Activated CD4-positive, CD25-positive, alpha-beta regulatory T cell treated with anti-CD3 and anti-CD28 coated beads, Interleukin-2, amount 50 U/mL, for 16 hours (primary cell): ENCODE measurements at regions not wholly inside any gene's neighbourhood (a gene's known extent, or its start where the extent isn't known, plus 50 kb on each side); places are given as distances from the start of the nearest gene placed in this dataset.
A peak's percentile ranks its signal among the peaks of the same experiment; 100 is the strongest.

Experiments used
- DNase-seq: peaks from one replicate; pipeline ENCODE4 v3.0.0-alpha.2; 2020; ENCODE audit warnings: low read depth, low spot score

DNA sequence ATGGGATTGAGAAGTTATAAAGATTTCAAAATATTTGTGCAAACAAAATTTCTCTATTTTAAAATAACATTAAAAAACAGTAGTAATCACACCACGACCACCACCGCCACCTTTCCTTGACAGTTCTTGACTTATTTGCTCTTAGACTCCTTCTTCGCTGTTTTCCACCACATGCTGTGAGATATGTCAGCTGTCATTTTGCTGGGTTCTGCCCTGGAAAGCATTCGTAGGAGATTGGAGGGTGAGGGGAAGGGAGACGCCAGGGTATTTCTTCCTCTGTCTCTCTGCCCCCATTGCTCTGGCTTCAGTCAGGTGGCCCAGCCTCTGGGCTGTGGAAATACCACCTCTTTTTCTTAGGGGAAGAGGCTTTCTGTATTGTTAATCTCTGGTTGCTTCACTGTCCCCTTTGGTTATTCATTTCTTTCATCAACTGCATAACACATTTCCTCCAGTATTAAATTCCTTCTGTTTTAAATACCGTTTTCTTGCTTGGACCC is 186.2 kb downstream of the NEDD1 start:
- DNase-seq = no peak

DNA sequence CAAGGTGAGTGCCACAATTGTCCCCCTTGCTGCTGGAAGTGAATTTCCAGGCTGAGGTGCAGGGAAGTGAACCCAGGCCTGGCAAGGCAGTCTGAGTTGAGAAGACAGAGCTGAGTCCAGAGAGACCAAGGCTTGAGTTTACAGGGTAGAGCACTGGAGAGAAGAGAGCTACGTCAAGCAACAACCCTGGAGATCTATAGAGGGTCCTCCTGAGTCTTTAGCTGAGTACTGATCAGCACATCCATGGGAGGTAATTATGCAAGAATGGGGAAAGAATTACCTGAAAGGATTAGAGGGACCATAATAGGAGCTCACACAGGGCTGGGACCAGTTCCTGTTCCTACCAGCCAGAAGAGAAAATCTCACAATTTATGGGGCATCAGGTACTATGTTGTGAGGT is 190.7 kb downstream of the NEDD1 start:
- no peak for DNase-seq

DNA sequence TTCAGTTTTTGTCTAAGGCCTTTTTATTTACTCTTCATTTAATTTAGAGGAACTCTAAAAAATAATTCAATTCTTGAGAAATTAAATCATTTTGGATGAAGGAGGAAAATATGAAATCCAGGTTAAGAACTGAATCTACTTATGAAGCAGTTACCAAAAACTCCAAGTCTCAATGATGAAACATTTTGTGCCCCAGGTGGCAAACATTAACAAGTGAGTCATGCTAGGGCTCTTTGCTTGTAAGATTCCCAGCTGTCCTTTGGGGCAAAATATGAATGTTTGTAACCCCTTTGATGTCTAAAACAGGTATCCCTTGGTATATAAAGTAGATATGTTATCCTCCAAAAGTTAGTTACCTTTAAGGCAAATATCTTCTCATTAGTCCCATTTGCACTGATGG is 202.4 kb downstream of the NEDD1 start:
- DNase-seq = no peak

DNA sequence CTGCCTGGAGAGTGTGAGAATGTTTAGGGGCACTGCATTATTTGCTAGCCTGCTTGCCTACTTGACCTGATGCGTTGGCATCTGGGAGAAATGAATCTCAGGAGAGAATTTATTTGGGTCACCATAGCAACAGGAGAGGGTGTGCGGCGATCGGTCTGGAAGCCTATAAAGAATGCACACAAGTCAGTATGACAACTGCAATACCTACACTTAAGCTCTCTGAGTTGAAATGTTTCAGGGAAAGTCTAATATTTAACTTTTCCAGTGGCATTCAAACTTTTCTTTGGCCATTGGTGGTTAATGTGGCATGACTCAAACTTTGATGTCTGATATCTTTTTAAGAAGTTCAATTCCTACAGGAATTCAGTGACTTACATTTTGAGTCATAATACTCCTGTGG is 205.1 kb downstream of the NEDD1 start:
- DNase-seq = no peak

DNA sequence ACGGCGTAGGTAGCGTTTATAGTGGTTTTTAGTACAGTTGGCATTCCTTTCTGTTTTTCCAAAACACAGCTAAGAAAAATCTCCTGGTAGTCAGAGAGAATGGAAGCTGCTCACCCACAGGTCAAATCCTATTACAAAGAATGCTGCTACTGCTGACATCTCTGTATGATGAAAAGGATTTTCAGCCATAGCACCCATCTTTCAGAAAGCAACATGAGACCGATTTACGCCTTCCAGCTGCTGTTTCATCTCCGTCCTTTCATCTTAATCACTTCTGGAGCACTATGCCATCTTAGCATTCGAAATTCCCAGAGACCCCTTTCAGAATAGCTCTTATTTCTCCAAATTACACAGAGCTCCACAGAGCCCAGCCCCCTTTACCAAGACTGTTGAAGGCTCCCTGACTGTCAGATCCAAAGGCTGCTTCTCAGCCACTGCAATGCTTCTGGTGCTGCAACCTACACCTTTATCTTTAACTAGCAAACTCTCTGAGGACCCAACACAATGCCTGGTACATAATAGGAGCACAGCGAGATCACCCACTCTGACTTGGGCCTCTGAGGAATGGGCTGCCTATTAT is 211.8 kb downstream of the NEDD1 start:
- no peak for DNase-seq

DNA sequence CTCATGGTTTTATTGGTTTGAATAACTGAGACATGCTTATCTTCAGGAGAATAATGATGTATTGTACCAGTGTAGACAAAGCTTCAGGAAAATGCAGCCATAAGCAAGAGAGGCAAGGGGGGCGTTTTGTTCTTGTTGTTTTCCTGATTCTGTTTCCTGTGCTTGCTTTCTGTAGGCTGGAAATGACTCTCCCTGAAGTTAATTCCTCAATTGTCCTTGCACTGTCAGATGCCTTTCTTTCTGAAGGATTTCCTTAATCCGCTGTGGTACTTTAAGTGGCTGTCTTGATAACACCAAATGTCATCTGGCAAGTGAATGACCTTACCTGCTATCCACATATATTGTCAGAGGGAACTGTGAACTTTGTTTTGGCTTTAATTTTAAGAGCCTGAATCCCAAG is 220.0 kb downstream of the NEDD1 start:
- no peak for DNase-seq

DNA sequence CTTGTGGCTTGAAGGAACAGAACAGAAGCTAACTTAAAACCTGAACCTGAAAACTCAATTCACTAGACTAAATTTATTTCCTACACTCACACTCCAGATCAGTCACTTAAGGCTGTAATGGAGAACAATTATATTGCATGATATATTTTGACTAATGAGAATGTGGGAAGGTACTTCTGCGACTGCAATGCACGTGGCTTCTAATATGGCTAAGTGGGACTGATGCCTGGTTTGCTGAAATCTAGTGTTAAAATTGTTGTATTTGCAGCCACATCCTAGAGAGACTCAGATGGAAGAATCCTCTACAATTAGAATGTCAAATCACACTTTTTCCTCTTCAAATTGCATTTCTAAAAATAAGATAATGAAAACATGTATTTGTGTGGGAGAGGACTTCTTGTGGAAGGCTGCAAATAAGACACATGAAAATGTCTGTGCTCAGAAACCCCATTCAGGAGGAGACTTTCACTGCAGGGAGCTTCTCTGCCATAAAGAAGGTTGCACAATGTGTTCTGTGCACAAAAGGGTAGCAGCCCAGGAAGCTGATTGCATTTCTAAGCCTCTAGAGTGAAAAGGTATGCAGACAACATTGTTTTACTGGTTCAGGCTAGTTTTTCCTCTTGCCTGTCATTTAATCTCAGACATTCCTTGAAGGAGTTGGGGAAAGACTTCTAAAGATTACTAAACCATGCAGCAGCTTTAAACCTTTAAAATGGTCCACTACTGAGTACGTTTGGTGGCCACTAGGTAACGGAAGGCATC is 224.3 kb downstream of the NEDD1 start:
- no peak for DNase-seq

DNA sequence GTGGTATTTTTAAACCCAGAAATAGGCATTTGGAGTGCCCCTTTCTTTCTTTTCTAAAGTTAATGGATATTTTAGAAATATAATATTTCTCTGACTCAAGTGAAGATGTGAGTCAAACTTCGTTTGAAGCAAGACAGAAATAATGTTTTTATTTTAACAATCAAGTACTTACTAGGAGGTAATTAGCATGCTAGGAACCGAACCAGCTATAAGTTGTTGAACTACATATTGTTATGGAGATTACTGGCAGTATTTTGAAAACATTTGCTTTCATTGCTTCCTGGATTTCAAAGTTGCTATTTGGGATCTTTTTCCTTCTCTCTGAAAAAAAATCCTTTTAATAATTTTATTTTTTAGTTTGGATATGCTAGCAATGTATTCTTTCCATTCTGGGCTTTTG is 225.2 kb downstream of the NEDD1 start:
- no peak for DNase-seq

DNA sequence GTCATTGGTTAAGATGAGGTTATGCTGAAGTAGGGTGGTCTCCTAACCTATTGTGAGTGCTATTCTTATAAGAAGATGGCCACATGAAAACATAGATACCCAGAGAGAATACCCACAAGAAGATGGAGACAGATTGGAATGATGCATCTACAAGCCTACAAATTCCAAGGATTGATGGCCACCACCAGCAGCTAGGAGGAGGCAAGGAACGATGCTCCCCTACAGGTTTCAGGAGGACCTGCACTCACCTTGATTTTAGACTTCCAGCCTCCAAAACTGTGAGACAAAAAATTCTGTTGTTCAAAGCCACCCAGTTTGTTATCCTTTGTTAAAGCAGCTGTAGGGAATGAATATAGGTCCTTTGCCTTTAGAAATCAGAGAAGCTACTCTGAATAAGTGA is 227.4 kb downstream of the NEDD1 start:
- DNase-seq = no peak

DNA sequence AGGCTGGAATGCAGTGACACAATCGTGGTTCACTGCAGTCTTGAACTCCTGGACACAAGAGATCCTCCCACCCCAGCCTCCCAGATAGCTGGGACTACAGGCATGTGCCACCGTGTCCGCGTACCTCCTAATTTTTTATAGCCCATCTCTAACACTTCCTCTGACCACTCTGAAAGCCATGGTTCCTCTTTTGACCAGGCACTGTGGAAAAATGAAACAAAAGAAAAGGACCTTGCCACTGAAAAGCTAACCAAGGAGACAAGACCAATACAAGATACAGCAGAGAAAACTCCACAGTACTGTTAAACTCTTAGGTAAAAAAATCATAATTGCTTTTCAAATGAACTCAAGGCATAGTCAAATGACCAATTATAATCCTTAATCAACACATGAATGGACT is 233.3 kb downstream of the NEDD1 start:
- no peak for DNase-seq

DNA sequence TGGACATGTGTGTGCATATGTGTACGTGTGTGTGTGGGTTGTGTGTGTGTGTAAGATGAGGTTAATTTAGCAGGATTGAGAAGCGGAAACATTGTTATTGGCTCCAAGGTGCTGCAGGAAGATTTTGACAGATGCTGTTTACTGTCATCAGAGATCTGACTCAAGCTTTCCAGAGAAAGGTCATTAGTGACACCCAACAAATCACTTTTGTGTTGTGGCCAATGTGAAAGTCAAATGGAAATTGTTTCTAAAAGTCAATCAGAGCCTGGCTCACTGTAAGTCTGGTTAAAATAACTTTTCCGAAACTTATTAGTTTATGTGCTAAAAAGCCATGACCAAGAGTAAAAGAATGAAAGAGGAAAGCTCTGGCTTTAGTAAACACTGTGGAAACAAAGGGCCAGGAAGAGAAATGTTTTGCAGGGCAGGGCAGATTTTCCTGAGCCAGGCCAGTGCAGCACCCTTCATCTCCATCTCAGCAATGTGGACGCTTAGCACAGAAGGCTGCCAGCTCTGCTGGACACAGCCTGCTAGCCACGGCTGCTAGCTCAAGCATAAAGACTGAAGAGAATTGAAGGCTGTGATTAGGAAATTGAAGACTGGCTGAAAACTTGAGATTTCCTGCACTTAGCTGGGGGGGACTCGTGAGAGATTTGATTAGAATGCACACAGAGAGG is 235.8 kb downstream of the NEDD1 start:
- no peak for DNase-seq

DNA sequence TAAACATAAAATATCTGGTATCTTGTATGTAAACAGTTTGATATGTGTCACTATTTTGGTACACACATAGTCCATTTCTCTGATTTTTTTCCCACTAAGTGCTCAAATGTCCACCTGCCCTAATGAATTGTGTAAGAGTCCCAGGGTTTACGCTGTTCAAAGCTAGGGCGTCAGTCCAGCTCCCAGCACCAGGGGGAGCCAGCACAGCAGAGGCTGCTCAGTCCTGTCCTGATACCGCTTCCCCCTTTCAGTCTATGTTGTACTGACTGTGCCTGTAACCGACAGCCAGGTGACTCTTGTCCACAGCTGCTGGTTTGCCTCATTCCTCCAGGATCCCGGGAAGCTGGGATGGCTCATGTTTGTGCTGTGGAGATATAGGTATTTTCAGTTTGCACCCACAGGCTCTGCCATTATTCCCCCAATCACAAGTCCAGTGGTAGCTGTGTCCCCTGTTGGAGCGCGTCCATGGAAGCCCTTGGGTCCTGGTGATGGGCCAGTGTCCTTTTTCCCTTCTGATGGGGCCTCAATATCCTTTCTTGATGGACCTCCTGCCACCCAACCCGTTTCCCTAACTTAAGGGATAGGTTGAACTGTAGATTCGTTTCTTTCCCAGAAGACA is 242.0 kb downstream of the NEDD1 start:
- DNase-seq = peak; percentile 9

DNA sequence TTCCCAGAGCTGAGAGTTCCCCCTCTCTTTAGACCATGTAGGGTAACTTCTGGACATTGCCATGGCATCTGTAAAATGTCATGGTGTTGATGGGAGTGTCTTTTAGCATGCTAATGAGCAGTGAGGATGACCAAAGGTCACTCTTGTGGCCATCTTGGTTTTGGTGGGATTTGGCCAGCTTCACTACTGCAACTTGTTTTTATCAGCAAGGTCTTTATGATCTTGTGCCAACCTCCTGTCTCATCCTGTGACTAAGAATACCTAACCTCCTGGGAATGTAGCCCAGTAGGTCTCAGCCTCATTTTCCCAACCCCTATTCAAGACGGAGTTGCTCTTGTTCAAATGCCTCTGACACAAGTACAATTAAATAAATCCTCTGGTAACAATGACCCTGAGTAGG is 244.4 kb downstream of the NEDD1 start:
- no peak for DNase-seq

DNA sequence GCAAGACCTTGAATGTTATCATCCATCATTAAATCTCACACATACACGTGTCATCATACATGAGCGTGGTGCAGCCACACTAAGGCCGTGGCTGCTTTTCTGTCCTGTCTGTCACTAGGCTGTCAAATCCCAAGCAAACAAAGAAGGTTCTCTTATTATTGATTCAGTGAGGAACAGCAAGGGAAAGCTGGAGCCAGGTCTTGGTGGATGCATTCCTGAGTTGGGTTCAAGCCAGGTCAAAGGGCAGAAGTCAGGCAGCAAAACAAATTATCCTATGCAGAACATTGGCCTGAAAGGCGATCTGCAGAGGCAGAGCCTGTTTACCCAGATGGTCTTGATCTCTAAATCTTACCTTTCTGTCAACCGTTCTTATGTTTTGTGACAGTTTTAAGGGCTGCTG is 252.3 kb downstream of the NEDD1 start:
- DNase-seq = no peak

DNA sequence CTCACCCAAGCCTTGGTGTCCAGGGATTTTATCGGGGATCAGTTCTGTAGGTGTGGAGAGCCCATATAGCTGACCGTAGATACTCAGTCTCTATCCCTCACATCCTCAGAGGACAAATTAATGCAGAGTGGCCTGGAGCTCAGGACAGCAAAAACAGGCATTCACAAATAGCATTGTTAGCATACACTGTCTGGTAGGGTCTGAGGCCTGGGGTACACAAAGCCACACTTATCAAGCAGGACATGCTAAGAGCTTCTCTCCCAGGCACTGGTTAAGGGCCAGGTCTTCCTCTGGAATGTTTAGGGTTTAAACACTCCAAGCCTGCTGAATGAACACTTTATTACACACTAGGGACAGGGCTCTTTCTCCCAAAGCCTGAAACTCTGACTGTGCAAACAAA is 253.2 kb downstream of the NEDD1 start:
- DNase-seq = no peak

DNA sequence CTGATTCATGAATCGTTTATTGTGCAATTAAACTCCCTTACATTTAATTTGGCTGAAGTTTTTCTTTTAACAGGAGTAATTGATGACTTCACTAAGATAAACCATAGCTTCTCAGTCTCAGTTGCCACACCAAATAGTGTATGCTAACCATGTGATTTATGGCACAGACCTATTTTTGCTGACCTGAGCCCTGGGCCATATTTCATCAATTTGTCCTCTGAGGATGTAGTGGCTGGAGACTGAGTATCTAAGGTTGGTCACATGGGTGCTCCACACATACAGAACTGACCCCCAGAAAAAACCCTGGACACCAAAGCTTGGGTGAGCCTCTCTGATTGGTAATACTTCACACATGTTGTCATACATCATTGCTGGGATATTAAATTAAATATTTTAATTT is 255.1 kb downstream of the NEDD1 start:
- no peak for DNase-seq

DNA sequence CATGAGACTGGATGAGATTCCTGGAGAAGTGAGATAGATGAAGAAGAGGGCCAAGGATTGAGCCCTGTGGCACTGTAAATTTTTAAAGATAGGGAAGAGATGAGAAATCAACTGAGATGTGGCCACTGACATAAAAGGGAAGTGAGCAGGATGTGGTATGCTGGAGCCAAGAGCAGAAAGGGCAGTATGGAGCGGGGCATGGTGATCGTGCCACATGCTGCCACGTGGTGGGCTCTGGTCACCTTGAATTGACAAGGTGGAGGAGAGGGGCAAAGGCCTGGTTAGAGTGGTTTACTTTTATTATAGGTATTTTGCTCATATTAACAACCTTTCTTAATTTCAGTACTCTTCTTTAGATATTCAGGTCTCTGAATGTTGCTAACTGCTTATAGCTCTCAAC is 257.9 kb downstream of the NEDD1 start:
- DNase-seq = no peak

DNA sequence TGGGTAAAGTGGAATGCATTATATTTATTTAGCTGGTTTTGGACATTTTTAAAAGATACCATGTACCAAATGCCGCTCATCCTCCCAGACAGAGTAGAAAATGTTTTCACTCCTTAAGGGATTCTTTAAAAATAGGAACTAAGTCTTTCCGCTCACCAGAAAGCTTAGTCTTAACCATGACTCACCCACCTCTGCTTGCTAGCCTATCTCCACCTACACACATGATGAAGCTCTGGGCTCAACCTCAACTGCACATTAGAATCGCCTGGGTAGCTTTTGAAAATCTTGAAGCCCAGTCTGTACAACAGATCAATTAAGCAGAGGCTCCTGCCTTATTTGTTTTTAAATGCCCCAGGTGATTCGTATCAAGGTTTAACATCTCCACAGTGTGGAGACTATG is 260.5 kb downstream of the NEDD1 start:
- DNase-seq = no peak

DNA sequence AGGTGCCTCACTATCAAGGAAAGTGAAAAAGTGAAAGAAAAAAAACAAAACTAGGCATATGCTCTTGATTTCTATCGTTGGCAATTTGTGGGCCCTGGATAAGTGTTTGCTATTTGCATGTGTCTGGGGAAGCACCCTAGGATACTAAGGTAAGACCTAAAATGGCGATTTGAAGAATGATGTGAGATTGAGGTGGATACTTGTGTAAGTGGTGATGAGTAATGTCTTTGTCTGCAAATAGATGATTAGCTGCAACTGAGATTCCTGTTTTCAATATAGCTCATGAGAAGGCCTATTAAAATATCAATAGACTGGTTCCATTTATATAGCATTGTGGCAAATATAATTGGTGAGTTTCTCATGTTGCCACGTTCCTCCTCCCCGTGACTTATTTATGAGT is 261.7 kb downstream of the NEDD1 start:
- DNase-seq = no peak

DNA sequence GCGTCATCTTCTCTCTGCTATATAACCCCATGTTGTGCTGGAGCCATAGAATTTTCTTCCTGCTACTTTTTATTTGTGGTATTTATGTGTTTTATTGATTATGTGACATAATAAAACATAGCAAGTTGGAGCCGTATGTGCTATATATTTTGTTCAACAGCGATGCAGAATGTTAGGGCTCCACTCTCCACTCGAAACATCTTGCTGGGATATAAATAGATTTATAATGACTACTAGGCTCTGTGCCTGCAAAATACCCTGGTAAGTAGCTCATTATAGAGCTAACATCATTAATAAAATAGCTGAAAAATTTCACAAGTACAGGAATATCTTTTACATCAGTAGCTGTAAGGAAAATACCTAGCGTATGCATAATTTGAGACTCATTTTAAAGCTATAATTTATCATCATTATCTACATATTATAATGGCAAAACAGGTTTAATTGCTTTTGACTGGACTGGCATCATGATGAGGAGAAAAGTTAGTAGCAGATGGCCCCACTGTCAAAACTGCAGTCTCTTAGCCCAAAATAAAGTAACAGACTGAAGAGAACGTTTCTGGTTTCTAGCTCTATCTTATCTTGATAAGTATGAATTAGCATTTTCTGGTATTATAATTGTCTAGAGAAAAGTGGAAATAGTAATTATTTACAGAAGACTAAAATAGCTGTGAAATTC is 263.0 kb downstream of the NEDD1 start:
- DNase-seq = no peak

DNA sequence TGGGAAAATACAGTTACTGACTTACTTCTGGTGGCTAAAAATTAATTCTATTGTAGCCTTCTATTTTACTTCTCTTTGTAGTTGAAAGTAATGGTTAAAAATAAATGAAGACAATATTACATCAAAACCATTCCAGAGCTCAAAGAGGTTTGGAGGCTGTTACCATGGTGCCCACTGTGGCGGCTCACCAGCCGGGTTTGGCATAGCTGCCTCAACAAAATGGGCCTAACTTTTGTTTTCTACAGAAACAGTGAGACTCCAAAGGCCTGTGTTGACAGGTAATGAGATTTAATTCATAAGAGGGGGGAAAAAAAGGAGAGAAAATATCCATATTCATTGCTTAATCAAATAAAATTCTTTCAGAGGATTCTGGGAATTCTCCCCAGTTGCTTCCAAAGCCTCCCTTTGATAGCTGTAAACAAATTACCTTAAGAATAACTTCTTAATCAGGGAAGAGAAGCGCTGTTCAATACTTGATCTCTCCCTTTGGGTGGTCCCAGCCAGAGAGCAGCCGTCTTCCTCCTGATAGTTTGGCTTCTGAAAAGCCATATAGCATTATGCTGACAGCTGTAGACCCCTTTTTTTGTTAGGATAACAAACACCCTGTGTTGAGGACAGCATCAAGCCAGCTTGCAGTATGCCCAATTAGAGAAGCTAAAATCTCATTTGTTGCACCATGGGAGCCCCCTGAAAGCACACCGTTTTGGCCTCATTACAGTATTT is 266.8 kb downstream of the NEDD1 start:
- no peak for DNase-seq
